Parathyroid adenoma (tissue), 2 donors: ENCODE measurements at regions not wholly inside any gene's neighbourhood (a gene's known extent, or its start where the extent isn't known, plus 50 kb on each side); places are given as distances from the start of the nearest gene placed in this dataset.

Experiments
- H2AFZ ChIP-seq: fragments of 300-600 bp; sonication (generic); one replicate; pipeline ENCODE4 v1.7.0; 2017; ENCODE audit warnings: antibody characterized with exemption, mild to moderate bottlenecking
- H3K27ac ChIP-seq: fragments of 300-600 bp; sonication (generic); one replicate; pipeline ENCODE4 v1.7.0; 2017
- H3K27me3 ChIP-seq: fragments of 300-600 bp; sonication (generic); one replicate; pipeline ENCODE4 v1.7.0; 2017; ENCODE audit warnings: low read length; ENCODE audit not compliant: control insufficient read depth, insufficient read depth
- H3K36me3 ChIP-seq: fragments of 300-600 bp; sonication (generic); one replicate; pipeline ENCODE4 v1.7.0; 2017; ENCODE audit warnings: low read length; ENCODE audit not compliant: control insufficient read depth, insufficient read depth
- H3K4me1 ChIP-seq: fragments of 300-600 bp; sonication (generic); one replicate; pipeline ENCODE4 v1.7.0; 2017; ENCODE audit warnings: control low read depth
- H3K4me2 ChIP-seq: fragments of 300-600 bp; sonication (generic); one replicate; pipeline ENCODE4 v1.7.0; 2017; ENCODE audit warnings: low read length
- H3K4me3 ChIP-seq: fragments of 300-600 bp; sonication (generic); one replicate; pipeline ENCODE4 v1.7.0; 2017; ENCODE audit warnings: low read depth, low read length
- H3K79me2 ChIP-seq: fragments of 300-600 bp; sonication (generic); one replicate; pipeline ENCODE4 v1.7.0; 2017; ENCODE audit warnings: control low read depth
- H3K9ac ChIP-seq: fragments of 300-600 bp; sonication (generic); one replicate; pipeline ENCODE4 v1.7.0; 2017; ENCODE audit warnings: mild to moderate bottlenecking
- H3K9me3 ChIP-seq: fragments of 300-600 bp; sonication (generic); one replicate; pipeline ENCODE4 v1.7.0; 2017; ENCODE audit warnings: low read length; ENCODE audit not compliant: control insufficient read depth
- CTCF ChIP-seq: fragments of 300-600 bp; sonication (generic); IDR thresholded peaks from one replicate; pipeline ENCODE4 v1.7.0; 2017; ENCODE audit warnings: antibody characterized with exemption, mild to moderate bottlenecking
- donor health status: primary hyperparathyroidism.

- H3K4me1 ChIP-seq = peaks cover 14% of the 10 kb centered on the region
- no peaks in the 10 kb centered on the region for H3K36me3 ChIP-seq
- H2AFZ ChIP-seq = no peak overlapping the region
- no peak overlapping the region for H3K9ac ChIP-seq
- H3K27ac ChIP-seq = no peak overlapping the region
- no peaks in the 10 kb centered on the region for H3K27me3 ChIP-seq
- no peak for TF ChIP-seq CTCF
- no peaks in the 10 kb centered on the region for H3K9me3 ChIP-seq
- H3K79me2 ChIP-seq = peaks cover 7% of the 10 kb centered on the region
- no peak overlapping the region for H3K4me3 ChIP-seq
- H3K4me2 ChIP-seq = no peak overlapping the region
These were observed 61.6 kb upstream of the MAFB start for GRCh38 chr20:40750541-40751035.

DNA sequence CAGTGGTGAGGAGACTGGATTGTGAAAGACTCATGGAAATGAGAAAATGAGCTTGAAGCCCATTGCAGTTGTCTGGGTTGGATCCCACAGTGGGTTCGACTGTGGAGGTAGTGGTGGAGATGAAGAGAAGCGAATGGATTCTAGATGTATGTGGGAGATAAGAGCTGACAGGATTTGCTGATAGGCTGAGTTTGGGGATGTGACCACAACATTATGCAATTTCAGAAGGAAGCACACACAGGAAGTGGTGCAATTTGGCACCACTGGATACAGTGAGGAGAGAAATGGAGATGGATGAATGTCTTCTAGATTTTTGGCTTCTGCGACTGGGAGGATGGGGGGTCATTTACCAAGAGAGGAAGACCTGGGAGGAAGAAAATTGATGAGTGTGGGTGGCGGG lies 64.4 kb upstream of the MAFB start:
- Histone ChIP-seq H3K79me2 (peaks cover 7% of the 10 kb centered on the region), H3K27me3 (no peaks in the 10 kb centered on the region), H3K4me3 (no peak overlapping the region), H3K4me1 (peaks cover 12% of the 10 kb centered on the region), H3K36me3 (no peaks in the 10 kb centered on the region), H3K4me2 (no peak overlapping the region), H3K27ac (no peak overlapping the region), H3K9ac (no peak overlapping the region), H2AFZ (no peak overlapping the region), H3K9me3 (no peaks in the 10 kb centered on the region)
- no peak for TF ChIP-seq CTCF

DNA sequence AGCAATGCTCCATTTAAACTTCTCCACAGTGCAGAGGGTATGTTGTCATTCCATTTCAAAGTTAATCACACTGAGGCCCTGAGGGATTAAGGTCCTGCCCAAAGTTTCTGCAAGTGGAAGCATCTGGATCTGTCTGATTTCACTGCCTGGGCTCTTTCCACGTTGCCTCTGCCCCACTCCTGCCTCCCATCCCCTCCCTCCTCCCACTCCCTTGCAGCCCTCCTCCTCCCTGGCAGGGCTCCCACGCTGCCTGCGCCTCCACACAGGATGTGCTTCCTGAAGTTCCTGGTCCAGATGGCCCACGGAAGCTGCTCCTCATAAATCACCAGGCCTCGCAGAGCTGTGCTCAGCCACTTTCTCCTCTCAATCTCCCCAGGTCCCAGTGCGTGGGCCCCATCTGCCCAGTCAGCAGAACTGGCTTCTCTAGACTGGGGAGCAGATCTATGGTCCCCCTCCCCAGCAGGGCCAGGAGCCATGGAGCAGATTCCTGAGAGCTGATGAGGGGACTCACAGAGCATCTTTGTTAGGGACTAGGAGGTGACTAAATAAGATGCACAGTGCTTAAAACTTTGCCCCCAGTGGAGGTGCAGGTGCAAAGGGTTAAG lies 65.4 kb upstream of the MAFB start:
- Histone ChIP-seq H3K4me3 (no peak overlapping the region), H3K27ac (no peak overlapping the region), H3K9me3 (no peaks in the 10 kb centered on the region), H3K27me3 (no peaks in the 10 kb centered on the region), H2AFZ (no peak overlapping the region), H3K36me3 (no peaks in the 10 kb centered on the region), H3K79me2 (peaks cover 7% of the 10 kb centered on the region), H3K4me1 (peaks cover 12% of the 10 kb centered on the region), H3K9ac (no peak overlapping the region), H3K4me2 (no peak overlapping the region)
- no peak for TF ChIP-seq CTCF

DNA sequence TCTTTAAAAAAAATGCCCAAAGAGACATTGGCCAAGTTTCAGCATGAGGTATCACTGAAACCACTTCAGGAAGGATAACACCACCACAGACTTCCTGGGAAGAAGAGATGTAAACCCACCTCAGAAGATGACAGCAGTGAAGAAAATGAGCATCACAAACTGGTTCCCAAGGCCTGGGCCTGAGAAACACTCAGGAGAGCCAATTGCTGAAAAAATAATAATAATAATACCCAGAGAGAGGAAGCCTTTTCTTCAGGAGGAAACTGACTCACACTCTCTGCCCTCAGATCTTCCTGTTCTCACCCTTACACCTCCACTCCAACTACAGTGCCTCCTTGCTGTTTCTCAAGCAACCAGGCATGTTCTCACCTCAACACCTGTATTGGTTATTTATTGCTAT lies 68.1 kb upstream of the MAFB start:
- H3K27me3 ChIP-seq = no peaks in the 10 kb centered on the region
- no peak overlapping the region for H3K4me3 ChIP-seq
- H2AFZ ChIP-seq = no peak overlapping the region
- no peak overlapping the region for H3K27ac ChIP-seq
- no peak overlapping the region for H3K4me2 ChIP-seq
- no peaks in the 10 kb centered on the region for H3K9me3 ChIP-seq
- H3K9ac ChIP-seq = no peak overlapping the region
- no peaks in the 10 kb centered on the region for H3K36me3 ChIP-seq
- TF ChIP-seq CTCF = no peak
- peaks cover 7% of the 10 kb centered on the region for H3K79me2 ChIP-seq
- peaks cover 28% of the 10 kb centered on the region for H3K4me1 ChIP-seq

- Histone ChIP-seq H3K9ac (no peak overlapping the region), H3K36me3 (no peaks in the 10 kb centered on the region), H3K4me1 (peaks cover 45% of the 10 kb centered on the region), H3K79me2 (peaks cover 12% of the 10 kb centered on the region), H3K9me3 (no peaks in the 10 kb centered on the region), H3K4me2 (no peak overlapping the region), H3K4me3 (no peak overlapping the region), H3K27me3 (no peaks in the 10 kb centered on the region), H3K27ac (no peak overlapping the region), H2AFZ (no peak overlapping the region)
- no peak for TF ChIP-seq CTCF
These were observed 69.8 kb upstream of the MAFB start for GRCh38 chr20:40758790-40759189.
